ENCODE measurements at regions not wholly inside any gene's neighbourhood (a gene's known extent, or its start where the extent isn't known, plus 50 kb on each side); places are given as distances from the start of the nearest gene placed in this dataset.

- no peaks in the 10 kb centered on the region for H3K79me2 ChIP-seq (ENCODE audit: insufficient read depth, low read depth)
- no peak overlapping the region for H3K4me2 ChIP-seq
- H3K27ac ChIP-seq: no peak overlapping the region
- H4K20me1 ChIP-seq (ENCODE audit: insufficient read depth): no peaks in the 10 kb centered on the region
- no peaks in the 10 kb centered on the region for H3K4me1 ChIP-seq (ENCODE audit: low read depth, poor library complexity, severe bottlenecking)
- H3K36me3 ChIP-seq (ENCODE audit: insufficient read depth): no peaks in the 10 kb centered on the region
- TF ChIP-seq CTCF (conservative IDR thresholded peaks at IDR 0.05; ENCODE audit: low read depth, low read length): no peak
- H3K4me3 ChIP-seq (IDR thresholded peaks at IDR 0.05; ENCODE audit: insufficient read depth, low read depth, low read length): no peak overlapping the region
- H3K27me3 ChIP-seq (ENCODE audit: insufficient read depth, low read depth): no peaks in the 10 kb centered on the region
- H3K9ac ChIP-seq: no peak overlapping the region
- no peak overlapping the region for H2AFZ ChIP-seq (ENCODE audit: low read depth)
Observed at GRCh38 chr9:106052735-106053134, 358.4 kb downstream of the TMEM38B start.

- no peak overlapping the region for H2AFZ ChIP-seq (ENCODE audit: low read depth)
Observed at GRCh38 chr9:106056328-106056727, 362.0 kb downstream of the TMEM38B start.

GRCh38 chr9:106058460-106058859 lies 364.1 kb downstream of the TMEM38B start:
- no peak overlapping the region for H3K27ac ChIP-seq
- H3K9ac ChIP-seq: no peak overlapping the region
- H4K20me1 ChIP-seq (ENCODE audit: insufficient read depth): no peaks in the 10 kb centered on the region
- no peaks in the 10 kb centered on the region for H3K36me3 ChIP-seq (ENCODE audit: insufficient read depth)
- H3K4me1 ChIP-seq (ENCODE audit: low read depth, poor library complexity, severe bottlenecking): no peaks in the 10 kb centered on the region
- H2AFZ ChIP-seq (ENCODE audit: low read depth): no peak overlapping the region
- no peak for TF ChIP-seq CTCF (conservative IDR thresholded peaks at IDR 0.05; ENCODE audit: low read depth, low read length)
- no peaks in the 10 kb centered on the region for H3K27me3 ChIP-seq (ENCODE audit: insufficient read depth, low read depth)
- H3K4me3 ChIP-seq (IDR thresholded peaks at IDR 0.05; ENCODE audit: insufficient read depth, low read depth, low read length): no peak overlapping the region
- no peak overlapping the region for H3K4me2 ChIP-seq
- H3K79me2 ChIP-seq (ENCODE audit: insufficient read depth, low read depth): no peaks in the 10 kb centered on the region

More at GRCh38 chr9:106056328-106056727, 362.0 kb downstream of the TMEM38B start:
- TF ChIP-seq CTCF (conservative IDR thresholded peaks at IDR 0.05; ENCODE audit: low read depth, low read length): no peak
- no peak overlapping the region for H3K27ac ChIP-seq
- no peaks in the 10 kb centered on the region for H3K36me3 ChIP-seq (ENCODE audit: insufficient read depth)
- H3K79me2 ChIP-seq (ENCODE audit: insufficient read depth, low read depth): no peaks in the 10 kb centered on the region
- no peaks in the 10 kb centered on the region for H3K4me1 ChIP-seq (ENCODE audit: low read depth, poor library complexity, severe bottlenecking)
- H3K4me3 ChIP-seq (IDR thresholded peaks at IDR 0.05; ENCODE audit: insufficient read depth, low read depth, low read length): no peak overlapping the region
- no peaks in the 10 kb centered on the region for H4K20me1 ChIP-seq (ENCODE audit: insufficient read depth)
- H3K27me3 ChIP-seq (ENCODE audit: insufficient read depth, low read depth): no peaks in the 10 kb centered on the region
- no peak overlapping the region for H3K9ac ChIP-seq
- H3K4me2 ChIP-seq: no peak overlapping the region

- Histone ChIP-seq H3K27me3 (ENCODE audit: insufficient read depth, low read depth) (no peaks in the 10 kb centered on the region), H3K79me2 (ENCODE audit: insufficient read depth, low read depth) (no peaks in the 10 kb centered on the region), H3K4me3 (IDR thresholded peaks at IDR 0.05; ENCODE audit: insufficient read depth, low read depth, low read length) (no peak overlapping the region), H3K4me1 (ENCODE audit: low read depth, poor library complexity, severe bottlenecking) (no peaks in the 10 kb centered on the region), H3K27ac (no peak overlapping the region), H3K9ac (no peak overlapping the region), H3K4me2 (no peak overlapping the region), H4K20me1 (ENCODE audit: insufficient read depth) (no peaks in the 10 kb centered on the region), H3K36me3 (ENCODE audit: insufficient read depth) (no peaks in the 10 kb centered on the region), H2AFZ (ENCODE audit: low read depth) (no peak overlapping the region)
- TF ChIP-seq CTCF (conservative IDR thresholded peaks at IDR 0.05; ENCODE audit: low read depth, low read length): no peak
Observed at GRCh38 chr9:106059886-106060285, 365.5 kb downstream of the TMEM38B start.

Measured in KMS-11 (cell line).